HG03460 (cell line): ENCODE measurements at regions not wholly inside any gene's neighbourhood (a gene's known extent, or its start where the extent isn't known, plus 50 kb on each side); places are given as distances from the start of the nearest gene placed in this dataset.

Experiments
- ATAC-seq: cut with Tn5 transposase; IDR thresholded peaks from one replicate; pipeline ENCODE4 v1.9.1; 2021; ENCODE audit not compliant: unreplicated experiment

- no peak for ATAC-seq
These were observed 511.0 kb upstream of the ALCAM start for GRCh38 chr3:104855702-104856101.

GRCh38 chr3:104856741-104857140, 510.0 kb upstream of the ALCAM start:
- no peak for ATAC-seq

GRCh38 chr3:104868291-104868690, 498.4 kb upstream of the ALCAM start:
- ATAC-seq, result no peak

GRCh38 chr3:104870276-104870675, 496.4 kb upstream of the ALCAM start:
- no peak for ATAC-seq

GRCh38 chr3:104873331-104873730, 493.4 kb upstream of the ALCAM start:
- no peak for ATAC-seq

- no peak for ATAC-seq
These were observed 488.3 kb upstream of the ALCAM start for GRCh38 chr3:104878395-104878794.

- ATAC-seq, result no peak
These were observed 486.8 kb upstream of the ALCAM start for GRCh38 chr3:104879919-104880318.

- ATAC-seq, result no peak
These were observed 481.4 kb upstream of the ALCAM start for GRCh38 chr3:104885214-104885814.

GRCh38 chr3:104886220-104886995, 480.3 kb upstream of the ALCAM start:
- ATAC-seq, result no peak

- ATAC-seq, result no peak
These were observed 479.6 kb upstream of the ALCAM start for GRCh38 chr3:104887069-104887468.

- no peak for ATAC-seq
These were observed 479.1 kb upstream of the ALCAM start for GRCh38 chr3:104887619-104888018.

GRCh38 chr3:104892044-104892443, 474.7 kb upstream of the ALCAM start:
- ATAC-seq, result no peak

GRCh38 chr3:104896624-104897023, 470.1 kb upstream of the ALCAM start:
- ATAC-seq, result no peak

- no peak for ATAC-seq
These were observed 465.3 kb upstream of the ALCAM start for GRCh38 chr3:104901396-104901795.

- no peak for ATAC-seq
These were observed 463.6 kb upstream of the ALCAM start for GRCh38 chr3:104903064-104903463.

- no peak for ATAC-seq
These were observed 460.6 kb upstream of the ALCAM start for GRCh38 chr3:104906001-104906639.

- no peak for ATAC-seq
These were observed 459.2 kb upstream of the ALCAM start for GRCh38 chr3:104907507-104907906.

- no peak for ATAC-seq
These were observed 457.9 kb upstream of the ALCAM start for GRCh38 chr3:104908761-104909160.

GRCh38 chr3:104909198-104909597, 457.5 kb upstream of the ALCAM start:
- ATAC-seq, result no peak

- no peak for ATAC-seq
These were observed 457.0 kb upstream of the ALCAM start for GRCh38 chr3:104909721-104910120.

GRCh38 chr3:104911376-104911775, 455.3 kb upstream of the ALCAM start:
- ATAC-seq, result no peak

- no peak for ATAC-seq
These were observed 449.7 kb upstream of the ALCAM start for GRCh38 chr3:104916971-104917370.
